OCI-LY3 (cell line): ENCODE measurements at regions not wholly inside any gene's neighbourhood (a gene's known extent, or its start where the extent isn't known, plus 50 kb on each side); places are given as distances from the start of the nearest gene placed in this dataset.

Source experiments
- H2AFZ ChIP-seq: fragments of 200-600, 300-600 bp; shearing (Covaris generic); 2 replicates; pipeline ENCODE4 v1.6.0; 2014; ENCODE audit warnings: antibody characterized with exemption, low read depth, low read length
- H3K27ac ChIP-seq: fragments of 200-600, 300-600 bp; sonication (generic); 2 replicates; pipeline ENCODE4 v1.5.1; 2014; ENCODE audit warnings: mild to moderate bottlenecking, low read length, moderate library complexity, mixed read lengths
- H3K27me3 ChIP-seq: fragments of 200-600, 300-600 bp; sonication (generic); 2 replicates; pipeline ENCODE4 v1.6.1; 2014; ENCODE audit warnings: low read depth, low read length, mixed read lengths
- H3K36me3 ChIP-seq: fragments of 200-600, 300-600 bp; sonication (generic); replicated peaks from 2 replicates; pipeline ENCODE3; 2014; ENCODE audit warnings: low read depth, low read length, mixed read lengths
- H3K4me1 ChIP-seq: fragments of 300-600, 200-600 bp; sonication (generic); 2 replicates; pipeline ENCODE4 v1.6.1; 2014; ENCODE audit warnings: low read length, mixed read lengths
- H3K4me2 ChIP-seq: fragments of 200-600, 300-600 bp; sonication (generic); 2 replicates; pipeline ENCODE4 v1.6.1; 2014; ENCODE audit warnings: low read length, mixed read lengths
- H3K4me3 ChIP-seq: fragments of 300-600, 200-600 bp; sonication (generic); 2 replicates; pipeline ENCODE4 v1.5.1; 2014; ENCODE audit warnings: antibody characterized with exemption, mild to moderate bottlenecking, low read length, moderate library complexity
- H3K79me2 ChIP-seq: fragments of 300-600, 200-600 bp; shearing (Covaris generic); 2 replicates; pipeline ENCODE4 v1.6.1; 2014; ENCODE audit warnings: mild to moderate bottlenecking, low read length, mixed read lengths
- H3K9ac ChIP-seq: fragments of 300-600, 200-600 bp; shearing (Covaris generic); 2 replicates; pipeline ENCODE4 v1.6.0; 2014; ENCODE audit warnings: mild to moderate bottlenecking, low read length, moderate library complexity
- H3K9me3 ChIP-seq: fragments of 200-600, 300-600 bp; shearing (Covaris generic); 2 replicates; pipeline ENCODE4 v1.6.1; 2014; ENCODE audit warnings: low read length, mixed read lengths; ENCODE audit not compliant: insufficient read depth
- H4K20me1 ChIP-seq: fragments of 200-600, 300-600 bp; sonication (generic); 2 replicates; pipeline ENCODE4 v1.6.1; 2016; ENCODE audit warnings: low read length, mixed read lengths; ENCODE audit not compliant: insufficient read depth
- CTCF ChIP-seq: fragments of 200-600, 300-600 bp; sonication (generic); IDR thresholded peaks from 2 replicates; pipeline ENCODE4 v1.5.1; 2014; ENCODE audit warnings: antibody characterized with exemption, low read length, low read depth
- EZH2phosphoT487 ChIP-seq: fragments of 200-600 bp; shearing (Covaris generic); IDR thresholded peaks from 2 replicates; pipeline ENCODE4 v1.6.1; 2018; ENCODE audit warnings: antibody characterized with exemption, mixed run types, low read depth

DNA sequence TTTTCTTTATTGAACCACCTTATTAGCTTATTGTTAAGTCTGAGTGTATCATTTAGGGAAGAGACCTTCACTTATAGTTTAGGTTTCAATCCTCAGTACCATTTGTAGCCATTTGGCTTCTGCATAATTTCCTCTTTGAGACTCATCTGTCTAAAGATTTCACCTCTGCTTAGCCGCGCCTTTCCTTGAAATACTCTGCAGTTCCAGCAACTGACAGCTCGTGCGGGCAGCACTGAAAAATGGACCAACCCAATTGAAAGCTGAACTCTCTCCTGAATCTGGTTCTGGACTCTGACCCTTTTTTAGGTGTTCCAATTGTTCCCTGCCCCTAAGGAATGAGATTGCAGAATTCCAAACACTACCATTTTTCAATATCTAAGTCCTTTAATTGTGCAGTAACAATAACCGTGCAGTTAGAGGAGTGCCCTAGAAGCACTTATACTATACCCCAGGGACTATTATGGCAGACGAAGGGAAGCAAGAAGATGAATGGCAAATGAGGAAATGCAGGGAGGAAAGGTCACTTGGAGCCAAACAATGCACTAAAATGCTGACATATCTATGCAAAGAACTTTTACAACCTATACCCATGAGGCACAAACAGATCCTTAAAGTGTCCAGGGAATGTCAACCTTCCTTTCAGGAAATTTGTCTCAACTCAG, 50.1 kb upstream of the PDE4D start:
- H4K20me1 ChIP-seq: no peaks in the 10 kb centered on the region
- no peaks in the 10 kb centered on the region for H3K4me1 ChIP-seq
- H3K9me3 ChIP-seq: no peaks in the 10 kb centered on the region
- no peak overlapping the region for H3K27ac ChIP-seq
- no peak overlapping the region for H3K4me2 ChIP-seq
- no peaks in the 10 kb centered on the region for H3K79me2 ChIP-seq
- H3K27me3 ChIP-seq: no peaks in the 10 kb centered on the region
- no peaks in the 10 kb centered on the region for H3K36me3 ChIP-seq
- no peak overlapping the region for H2AFZ ChIP-seq
- no peak for TF ChIP-seq CTCF
- no peak for TF ChIP-seq EZH2phosphoT487
- no peak overlapping the region for H3K4me3 ChIP-seq
- H3K9ac ChIP-seq: no peak overlapping the region
